Ecto neural progenitor cell (in vitro differentiated cells): ENCODE measurements at regions not wholly inside any gene's neighbourhood (a gene's known extent, or its start where the extent isn't known, plus 50 kb on each side); places are given as distances from the start of the nearest gene placed in this dataset.

Experiments used
- DNase-seq: peaks from one replicate; pipeline ENCODE4 v3.0.0-alpha.2; 2018; ENCODE audit warnings: low spot score

- no peak for DNase-seq
Observed at GRCh38 chr4:81667539-81667938, 195.8 kb upstream of the RASGEF1B start.

GRCh38 chr4:81666491-81666890, 194.8 kb upstream of the RASGEF1B start:
- no peak for DNase-seq

DNA sequence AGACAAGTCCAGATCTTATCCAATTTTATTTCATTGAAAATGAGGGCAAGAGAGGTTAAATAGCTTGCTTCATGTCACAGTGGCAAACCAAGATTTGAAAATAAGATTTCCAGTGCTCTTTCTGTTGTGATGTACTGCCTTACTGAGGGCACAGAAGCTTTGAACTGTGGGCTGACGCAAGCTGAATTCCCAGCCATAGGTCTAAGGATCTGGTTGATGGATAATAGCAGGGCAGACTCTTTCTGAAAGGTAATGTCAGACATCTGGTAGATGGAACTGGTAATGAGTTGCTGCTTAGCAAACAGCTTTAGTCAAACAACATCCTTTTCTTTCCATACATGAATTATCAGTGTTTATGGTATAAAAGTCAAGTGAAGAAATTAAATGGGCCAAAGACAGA, 193.9 kb upstream of the RASGEF1B start:
- DNase-seq = no peak

DNA sequence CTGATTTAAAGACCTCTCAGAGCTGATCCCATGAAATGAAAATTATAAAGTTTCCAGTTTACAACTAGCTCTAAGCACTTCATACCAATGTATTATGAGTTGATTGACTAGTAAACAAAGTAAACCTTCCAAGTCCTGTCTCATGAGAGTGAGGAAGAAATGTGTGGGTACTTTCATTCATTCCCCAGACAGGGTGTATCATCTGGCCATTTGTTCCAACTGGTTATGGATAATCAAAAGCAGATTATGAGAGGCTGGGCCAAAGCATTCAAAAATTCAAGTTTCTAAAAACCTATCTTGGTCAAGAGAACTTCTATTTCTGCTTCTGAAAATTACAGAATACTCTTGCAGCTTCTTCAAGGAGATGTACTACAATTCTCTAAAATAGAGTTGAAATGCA, 193.3 kb upstream of the RASGEF1B start:
- no peak for DNase-seq

- no peak for DNase-seq
Observed at GRCh38 chr4:81664079-81664478, 192.4 kb upstream of the RASGEF1B start.

- DNase-seq = no peak
Observed at GRCh38 chr4:81663368-81663767, 191.7 kb upstream of the RASGEF1B start.

- DNase-seq = no peak
Observed at GRCh38 chr4:81659051-81659450, 187.3 kb upstream of the RASGEF1B start.

DNA sequence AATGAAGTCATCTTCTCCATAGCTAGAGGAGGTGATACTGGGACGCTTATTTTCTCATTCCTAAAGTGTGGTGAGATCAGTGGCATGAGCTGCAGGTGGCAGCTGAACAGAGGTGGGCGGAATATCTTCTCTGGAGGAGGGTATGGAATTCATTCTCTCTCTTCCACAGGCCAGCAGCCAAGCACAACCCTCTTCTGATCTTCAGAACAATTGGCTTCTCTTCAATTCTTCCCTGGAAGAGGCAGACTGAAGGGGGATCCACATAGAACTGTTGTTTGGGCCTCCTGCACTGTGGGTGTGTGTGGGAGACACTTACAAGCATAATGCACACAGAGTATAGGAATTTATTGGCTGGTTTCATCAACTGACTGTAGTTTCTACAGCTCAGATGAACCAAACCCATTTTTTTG, 180.4 kb upstream of the RASGEF1B start:
- no peak for DNase-seq

DNA sequence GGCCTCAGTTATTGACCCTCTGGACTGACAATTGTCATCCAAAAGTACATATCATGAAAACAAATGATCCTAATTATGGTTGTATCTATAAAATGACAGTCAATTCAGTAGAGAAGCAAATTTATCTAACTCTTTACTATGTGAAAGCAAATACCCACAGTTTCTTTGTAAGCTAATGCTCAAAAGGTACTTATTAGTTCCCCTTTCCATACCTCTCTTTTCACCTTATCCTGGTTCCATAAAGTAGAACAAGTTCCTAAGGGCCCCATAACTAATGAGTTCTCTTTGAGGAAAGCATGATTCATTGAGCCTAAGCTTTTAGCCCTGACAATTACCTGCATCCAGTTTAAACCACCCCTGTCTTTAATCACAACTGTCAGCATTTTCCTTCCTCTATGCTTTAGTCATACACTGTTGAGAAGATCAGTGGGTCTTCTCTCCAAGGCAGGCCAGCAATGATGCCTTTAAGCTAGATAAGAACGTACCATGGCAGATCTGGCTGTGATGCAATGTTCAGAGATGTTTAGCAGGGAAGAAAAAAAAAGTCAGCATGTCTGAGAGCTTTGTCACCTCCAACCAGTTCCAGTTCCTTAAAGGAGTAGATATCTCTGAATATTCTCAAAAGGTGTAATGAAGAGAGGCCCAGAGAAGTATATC, 179.7 kb upstream of the RASGEF1B start:
- no peak for DNase-seq

DNA sequence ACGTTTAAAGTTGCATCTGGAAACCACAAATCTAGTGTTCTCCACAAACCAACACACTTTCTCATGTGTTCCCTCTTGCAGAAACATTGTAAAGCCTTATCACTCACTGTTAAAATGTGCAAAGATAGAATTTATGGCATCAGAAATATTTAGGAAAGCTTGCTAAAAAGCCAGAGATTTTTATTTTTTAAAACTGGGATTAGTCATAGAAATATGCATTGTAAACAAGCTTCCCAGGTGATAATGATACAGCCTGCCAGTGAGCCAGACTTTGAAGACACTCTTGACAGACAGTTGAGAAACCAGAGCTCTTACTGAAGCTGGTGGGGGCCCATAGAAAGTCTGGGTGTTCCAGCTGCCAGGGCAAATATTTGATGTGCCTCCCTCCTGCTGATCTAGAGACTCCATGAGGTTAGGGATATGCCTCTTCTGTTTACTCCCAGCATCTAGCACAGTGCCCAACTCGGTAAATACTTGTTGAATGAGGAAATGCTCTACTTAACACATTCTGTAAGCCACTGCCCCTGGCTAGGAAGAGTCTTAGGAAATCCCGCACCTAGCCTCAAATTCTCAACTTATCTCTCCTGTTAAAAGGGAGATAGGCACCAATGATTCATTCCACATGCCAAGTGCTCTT, 179.0 kb upstream of the RASGEF1B start:
- no peak for DNase-seq

GRCh38 chr4:81648576-81649275, 177.0 kb upstream of the RASGEF1B start:
- DNase-seq = no peak

- DNase-seq = no peak
Observed at GRCh38 chr4:81647388-81647787, 175.7 kb upstream of the RASGEF1B start.

DNA sequence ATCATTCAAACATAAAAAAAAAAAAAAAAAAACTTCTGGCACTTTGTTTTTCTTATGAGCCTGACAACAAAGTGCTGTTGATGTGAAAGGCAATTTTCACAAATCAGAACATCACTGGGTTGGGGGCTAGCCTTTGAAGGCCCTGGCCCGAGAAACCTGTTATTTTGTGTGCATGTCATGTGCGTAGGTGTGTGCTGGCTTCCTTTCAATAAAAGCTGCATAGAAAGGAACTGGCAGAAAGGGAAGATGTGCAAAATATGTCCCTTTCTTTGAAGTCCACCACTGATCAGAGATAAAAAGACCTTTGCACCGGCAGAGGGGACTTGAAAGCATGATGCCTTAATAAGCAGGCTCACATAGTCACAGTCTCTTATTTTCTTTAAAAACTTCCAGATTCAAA, 170.8 kb upstream of the RASGEF1B start:
- no peak for DNase-seq

DNA sequence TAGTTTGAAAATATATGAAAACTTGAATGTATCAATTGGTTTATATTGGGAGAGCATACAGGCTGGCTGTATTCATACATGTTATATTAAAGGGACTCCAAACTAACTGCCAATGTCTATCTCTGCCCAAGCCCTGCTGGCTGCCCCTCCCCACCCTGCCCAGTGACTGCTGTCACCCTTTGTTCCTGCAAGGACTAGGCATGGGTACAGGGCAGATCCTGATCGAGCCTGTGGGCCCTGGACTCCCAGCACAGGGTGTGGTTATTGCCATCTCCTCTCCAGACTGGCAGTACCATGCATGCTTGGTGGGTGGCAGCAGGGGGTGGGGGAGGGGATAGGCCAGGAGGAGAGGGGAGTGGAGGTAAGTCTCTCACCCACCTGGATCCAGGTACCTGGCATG, 167.5 kb upstream of the RASGEF1B start:
- no peak for DNase-seq

DNA sequence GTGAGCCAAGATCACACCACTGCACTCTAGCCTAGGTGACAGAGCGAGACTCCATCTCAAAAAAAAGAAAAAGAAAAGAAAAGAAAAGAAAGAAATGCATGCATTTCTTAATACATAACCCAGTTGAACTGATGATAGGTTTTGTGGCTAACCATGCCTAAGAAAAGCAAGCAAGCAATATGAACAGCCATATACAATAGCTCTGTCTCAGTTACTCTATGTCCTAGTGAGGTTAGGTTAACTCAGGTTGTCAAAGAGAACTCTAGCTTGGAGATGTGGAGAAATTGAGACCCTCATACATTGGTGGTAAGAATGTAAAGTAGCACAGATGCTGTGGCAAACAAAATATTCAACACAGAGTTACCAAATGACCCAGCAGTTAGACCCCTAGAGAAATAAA, 167.0 kb upstream of the RASGEF1B start:
- no peak for DNase-seq

DNA sequence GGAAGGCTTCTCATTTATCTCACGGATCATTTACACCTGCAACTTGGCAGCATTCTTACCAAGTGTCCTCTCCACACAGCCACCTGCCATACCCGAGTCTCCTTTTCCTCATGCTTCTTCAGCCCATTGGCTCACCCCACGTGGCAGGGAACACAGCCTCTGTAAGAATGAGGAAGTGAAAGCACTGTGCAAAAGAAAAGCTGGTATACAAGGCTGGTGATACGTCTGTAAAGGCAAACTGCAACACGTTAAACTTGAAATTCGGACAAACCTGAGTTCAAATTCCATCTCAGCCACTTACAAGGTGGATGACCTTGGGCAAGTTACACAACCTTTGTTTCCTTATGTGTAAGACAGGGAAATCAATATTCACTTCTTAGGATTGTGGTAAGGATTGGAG, 164.0 kb upstream of the RASGEF1B start:
- DNase-seq = no peak

GRCh38 chr4:81634766-81635549, 163.3 kb upstream of the RASGEF1B start:
- DNase-seq = no peak

DNA sequence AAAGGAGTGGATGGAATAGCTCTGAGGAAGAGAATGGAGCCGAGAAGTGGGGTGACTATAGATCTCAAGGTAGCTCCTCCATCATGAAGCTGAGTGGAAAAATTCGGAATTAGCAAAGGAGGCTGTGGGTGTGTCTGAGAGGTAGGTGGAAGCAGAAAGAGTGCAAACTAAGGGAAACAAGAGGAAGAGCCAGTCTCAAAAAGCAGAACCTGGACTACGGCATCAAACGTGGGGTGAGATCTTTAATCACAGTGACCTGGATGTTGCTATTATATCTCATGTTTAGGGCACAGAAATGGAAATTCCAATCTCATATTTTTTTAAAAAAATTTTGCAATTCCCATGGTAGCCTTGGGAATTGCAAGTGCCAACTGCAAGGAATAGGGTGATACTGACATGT, 162.5 kb upstream of the RASGEF1B start:
- no peak for DNase-seq

DNA sequence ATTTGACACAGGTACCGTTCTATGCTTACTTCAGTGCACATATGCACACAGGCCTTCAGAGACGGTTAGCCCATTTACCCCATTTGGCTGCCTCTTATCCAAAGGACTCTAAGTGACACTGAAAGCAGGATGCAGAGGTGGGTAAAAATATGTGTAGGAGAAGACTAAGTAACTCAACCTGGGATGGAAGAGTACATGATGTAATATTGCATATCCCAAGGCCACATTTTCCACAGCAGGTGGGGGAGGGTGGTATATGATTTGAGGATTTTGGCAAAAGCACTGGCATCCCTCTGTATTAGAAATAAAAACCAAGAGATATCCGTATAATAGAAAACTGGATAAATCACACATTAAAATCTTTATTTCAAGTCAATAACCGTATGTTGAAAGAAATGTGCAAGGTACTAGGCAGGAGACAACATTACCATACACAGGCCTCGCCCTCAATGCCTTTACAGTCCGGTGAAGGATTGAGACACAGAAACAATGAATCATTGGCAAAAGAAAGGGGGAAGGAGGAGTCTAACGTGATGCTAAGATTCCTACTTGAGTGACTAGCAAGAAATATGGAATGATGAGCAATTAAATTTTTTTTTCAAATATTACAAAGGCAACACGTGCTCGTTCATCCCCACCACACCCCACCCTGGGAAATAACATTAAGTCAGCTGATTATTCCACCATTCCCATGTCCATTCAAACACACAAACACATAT, 161.0 kb upstream of the RASGEF1B start:
- DNase-seq = no peak

- no peak for DNase-seq
Observed at GRCh38 chr4:81631958-81632441, 160.3 kb upstream of the RASGEF1B start.

- no peak for DNase-seq
Observed at GRCh38 chr4:81629366-81629765, 157.7 kb upstream of the RASGEF1B start.

DNA sequence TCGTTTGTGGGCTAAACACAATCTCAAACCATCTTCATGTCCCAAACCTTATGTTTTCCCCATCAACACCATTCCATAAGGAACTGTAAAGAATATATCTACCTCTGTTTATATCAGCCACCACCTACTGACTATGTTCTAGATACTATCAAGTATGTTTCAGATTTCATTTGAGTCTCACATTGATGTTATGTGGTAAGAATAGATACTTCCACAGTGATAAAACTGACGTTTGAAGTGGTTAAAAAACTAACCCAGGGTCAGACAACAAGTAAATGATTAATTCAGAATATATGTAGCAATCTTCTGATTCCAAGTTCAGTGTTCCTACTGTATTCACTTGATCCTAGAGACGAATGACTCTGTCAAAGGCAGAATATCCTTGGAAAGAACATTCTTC, 156.8 kb upstream of the RASGEF1B start:
- no peak for DNase-seq
